HuH-7.5 (cell line): ENCODE measurements at regions not wholly inside any gene's neighbourhood (a gene's known extent, or its start where the extent isn't known, plus 50 kb on each side); places are given as distances from the start of the nearest gene placed in this dataset.
"Not testable (repeated sequence)": the region's sequence is repeated elsewhere in the genome, so short reads cannot be mapped to it uniquely, and the experiment has no call there.

Experiments
- DNase-seq: peaks from one replicate; pipeline ENCODE4 v3.0.0; 2011; ENCODE audit warnings: low spot score

GRCh38 chr4:82247629-82248028 lies 126.2 kb downstream of the HNRNPD start:
- no peak for DNase-seq

DNA sequence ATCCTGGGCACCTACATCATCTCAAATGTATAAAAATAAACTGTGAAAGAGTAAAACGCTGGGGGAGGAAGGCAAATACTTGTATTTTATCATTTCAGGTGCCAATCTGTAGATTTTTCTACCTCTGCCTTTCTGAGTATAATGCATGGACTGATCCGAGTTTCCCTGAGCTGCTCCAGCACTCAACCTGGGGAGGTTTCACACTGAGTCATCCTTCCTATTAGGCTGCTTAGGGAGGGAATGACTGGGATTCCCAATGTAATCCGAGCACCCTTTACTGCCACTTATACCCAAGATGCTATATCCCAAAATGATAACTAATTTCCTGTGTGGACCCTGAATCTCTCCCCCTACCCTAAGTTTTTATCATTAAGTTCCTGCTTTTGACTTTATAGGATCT lies 126.6 kb downstream of the HNRNPD start:
- DNase-seq = no peak

GRCh38 chr4:82241534-82241933 lies 132.3 kb downstream of the HNRNPD start:
- no peak for DNase-seq

DNA sequence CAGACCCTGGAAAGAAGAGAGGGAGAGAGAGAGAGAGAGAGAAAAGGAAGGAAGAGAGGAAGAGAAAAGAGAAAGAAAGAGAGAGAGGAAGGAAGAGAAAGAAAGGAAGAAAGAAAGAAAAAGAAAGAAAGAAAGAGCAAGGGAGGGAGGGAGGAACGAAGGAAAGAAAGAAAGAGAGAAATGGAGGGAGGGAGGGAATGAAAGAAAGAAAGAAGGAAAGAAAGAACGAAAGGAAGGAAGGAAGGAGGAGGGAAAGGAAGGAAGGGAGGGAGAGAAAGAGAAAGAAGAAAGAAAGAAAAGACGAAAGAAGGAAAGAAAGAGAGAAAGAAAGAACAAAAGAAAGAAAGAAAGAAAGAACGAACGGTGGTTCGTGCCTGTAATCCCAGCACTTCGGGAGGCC lies 133.4 kb downstream of the HNRNPD start:
- no peak for DNase-seq

DNA sequence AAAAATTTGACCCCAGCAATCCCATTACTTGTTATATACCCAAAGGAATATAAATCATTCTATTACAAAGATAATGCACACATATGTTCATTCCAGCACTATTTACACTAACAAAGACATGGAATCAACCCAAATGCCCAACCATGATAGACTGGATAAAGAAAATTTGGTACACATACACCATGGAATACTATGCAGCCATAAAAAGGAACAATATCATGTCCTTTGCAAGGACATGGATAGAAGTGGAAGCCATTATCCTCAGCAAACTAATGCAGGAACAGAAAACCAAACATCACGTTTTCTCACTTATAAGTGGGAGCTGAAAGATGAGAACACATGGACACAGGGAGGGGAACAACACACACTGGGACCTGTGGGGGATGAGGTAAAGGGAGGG lies 136.6 kb downstream of the HNRNPD start:
- not testable (repeated sequence) for DNase-seq

DNA sequence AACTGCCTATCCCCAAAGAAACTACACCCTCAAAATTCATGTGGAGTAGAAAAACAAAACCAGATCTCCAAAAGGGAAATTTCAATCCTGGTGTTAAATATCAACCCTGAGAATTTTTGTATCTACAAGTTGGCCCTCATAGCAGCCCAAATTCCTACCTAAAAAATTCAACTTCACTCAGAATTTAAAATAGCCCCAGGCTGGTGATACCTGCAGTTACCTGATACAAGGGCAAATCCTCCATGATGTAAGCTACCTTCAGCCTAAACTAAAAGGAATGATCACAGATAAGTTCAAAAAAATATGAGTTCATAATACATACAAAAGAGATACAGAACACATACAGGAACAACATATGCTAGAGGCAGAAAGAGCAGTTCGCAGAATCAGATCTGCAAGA lies 138.4 kb downstream of the HNRNPD start:
- DNase-seq = no peak

DNA sequence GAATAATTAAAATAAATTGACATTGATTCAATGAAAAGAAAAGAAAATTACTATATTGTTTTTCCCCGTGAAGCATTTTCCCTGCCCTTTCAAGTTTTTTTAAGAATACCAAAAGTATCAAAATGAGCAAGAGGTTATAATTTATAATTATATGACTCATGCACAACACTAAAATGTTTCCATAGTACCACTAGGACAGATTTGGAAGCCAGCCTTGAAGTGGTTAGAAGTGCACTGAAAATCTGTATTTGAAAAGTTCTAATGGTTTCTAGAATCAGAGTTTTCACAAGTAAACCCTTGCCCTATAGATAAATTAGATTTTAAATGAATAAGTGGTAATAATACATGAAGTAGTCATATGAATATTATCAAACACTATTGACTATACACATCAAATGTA lies 140.9 kb downstream of the HNRNPD start:
- DNase-seq = no peak

- DNase-seq = no peak
Observed at GRCh38 chr4:82231806-82232205, 142.0 kb downstream of the HNRNPD start.

DNA sequence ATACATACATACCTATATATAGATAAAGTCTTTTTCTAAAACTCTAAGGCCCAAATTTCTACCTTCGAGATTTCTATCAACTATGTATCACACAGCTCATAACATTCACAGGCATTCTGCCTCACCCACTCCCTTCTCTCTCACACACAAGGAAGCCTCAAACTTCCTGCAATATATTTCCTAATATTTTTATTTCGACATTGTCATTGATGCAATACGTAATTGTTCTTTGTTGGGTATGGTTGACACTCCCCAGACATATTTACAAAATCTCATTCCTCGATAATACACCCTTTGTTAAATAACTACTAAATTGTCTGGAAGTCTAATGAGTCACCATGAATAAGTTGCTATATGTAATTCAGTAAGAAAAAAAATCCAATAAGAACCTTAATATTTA lies 143.5 kb downstream of the HNRNPD start:
- no peak for DNase-seq

- DNase-seq = no peak
Observed at GRCh38 chr4:82225030-82225429, 148.8 kb downstream of the HNRNPD start.

DNA sequence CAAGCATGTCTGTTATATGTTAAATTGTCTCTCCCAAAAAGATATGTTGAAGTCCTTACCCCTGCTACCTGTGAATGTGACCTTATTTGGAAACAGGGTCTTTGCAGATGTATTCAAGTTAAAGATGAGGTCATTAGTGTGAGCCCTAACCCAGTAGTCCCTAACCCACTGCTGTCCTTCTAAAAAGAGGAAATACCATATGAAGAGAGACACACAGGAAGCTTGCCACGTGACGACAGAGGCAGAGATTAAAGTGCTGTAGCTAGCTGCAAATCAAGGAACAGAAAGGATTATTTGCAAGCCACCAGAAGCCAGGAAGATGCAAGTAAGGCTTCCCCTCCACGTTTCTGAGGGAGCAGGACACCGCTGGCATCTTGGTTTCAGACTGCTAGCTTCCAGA lies 150.1 kb downstream of the HNRNPD start:
- no peak for DNase-seq

DNA sequence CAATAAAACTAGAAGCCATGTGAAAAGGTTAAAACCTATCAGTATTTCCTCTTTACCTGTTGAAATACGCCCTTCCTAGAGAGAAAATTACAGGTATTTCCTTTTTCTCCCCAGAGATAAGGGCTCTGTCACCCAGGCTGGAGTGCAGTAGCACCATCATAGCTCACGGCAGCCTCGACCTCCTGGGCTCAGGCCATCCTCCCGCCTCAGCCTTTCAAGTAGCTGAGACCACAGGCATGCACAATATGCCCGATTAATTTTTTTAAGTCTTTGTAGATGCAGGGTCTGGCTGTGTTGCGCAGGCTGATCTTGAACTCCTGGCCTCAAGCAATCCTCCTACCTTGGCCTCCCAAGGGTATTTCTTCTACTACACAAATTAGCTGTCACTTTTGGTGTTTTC lies 154.4 kb downstream of the HNRNPD start:
- no peak for DNase-seq

DNA sequence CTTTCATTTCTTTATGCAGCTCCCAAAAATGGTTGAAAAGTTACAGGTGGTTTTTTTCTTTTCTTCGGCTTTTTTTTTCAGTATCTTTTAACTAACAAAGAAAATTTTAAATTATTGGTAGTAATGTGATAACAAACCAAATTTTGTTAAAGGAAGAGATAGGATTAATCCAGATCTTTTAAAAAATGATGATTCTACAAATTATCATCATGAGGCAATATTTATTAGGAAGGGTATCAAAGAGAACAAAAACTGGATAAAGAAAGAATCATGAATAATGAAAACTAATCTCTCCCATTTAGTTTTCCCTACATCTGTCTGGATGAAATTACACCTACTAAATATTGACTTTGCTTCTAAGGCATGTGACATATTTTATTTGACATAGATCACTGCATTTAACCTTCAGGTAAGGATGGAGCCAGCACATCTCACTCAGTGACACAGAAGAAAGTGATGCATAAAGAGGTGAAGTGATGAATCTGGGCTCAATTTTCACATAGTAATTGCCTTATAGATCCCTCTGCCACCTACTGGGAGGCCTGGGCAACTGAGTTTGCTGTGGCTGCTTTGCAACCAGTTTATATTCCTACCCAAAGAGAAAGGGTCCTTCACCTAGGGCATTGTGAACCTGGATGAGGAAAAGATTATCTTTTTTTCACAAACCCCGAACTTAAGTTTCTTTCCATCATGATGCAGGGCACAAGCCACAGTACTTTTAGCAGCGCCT lies 155.6 kb downstream of the HNRNPD start:
- DNase-seq = no peak

GRCh38 chr4:82216219-82216618 lies 157.6 kb downstream of the HNRNPD start:
- DNase-seq = no peak

DNA sequence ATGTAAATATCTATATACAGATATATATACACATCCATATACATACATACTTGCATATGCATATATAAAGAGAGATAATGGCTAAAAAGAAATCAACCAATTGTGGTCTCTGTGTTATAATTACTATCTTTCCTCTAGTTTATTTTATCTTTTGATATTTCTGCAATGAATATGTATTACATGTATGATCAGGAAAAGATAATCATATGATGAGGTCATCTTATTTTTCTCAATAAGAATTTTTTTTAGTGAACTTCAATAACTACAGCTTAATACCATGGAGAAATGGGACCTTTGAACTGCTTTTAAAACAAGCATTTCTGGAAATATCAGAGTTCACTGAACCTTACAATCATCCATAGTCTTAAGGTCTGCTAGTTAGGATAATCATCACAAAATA lies 158.0 kb downstream of the HNRNPD start:
- no peak for DNase-seq

GRCh38 chr4:82215039-82215438 lies 158.8 kb downstream of the HNRNPD start:
- DNase-seq = no peak

- DNase-seq = no peak
Observed at GRCh38 chr4:82213485-82214417, 160.0 kb downstream of the HNRNPD start.

GRCh38 chr4:82201805-82202641 lies 171.8 kb downstream of the HNRNPD start:
- DNase-seq = no peak

DNA sequence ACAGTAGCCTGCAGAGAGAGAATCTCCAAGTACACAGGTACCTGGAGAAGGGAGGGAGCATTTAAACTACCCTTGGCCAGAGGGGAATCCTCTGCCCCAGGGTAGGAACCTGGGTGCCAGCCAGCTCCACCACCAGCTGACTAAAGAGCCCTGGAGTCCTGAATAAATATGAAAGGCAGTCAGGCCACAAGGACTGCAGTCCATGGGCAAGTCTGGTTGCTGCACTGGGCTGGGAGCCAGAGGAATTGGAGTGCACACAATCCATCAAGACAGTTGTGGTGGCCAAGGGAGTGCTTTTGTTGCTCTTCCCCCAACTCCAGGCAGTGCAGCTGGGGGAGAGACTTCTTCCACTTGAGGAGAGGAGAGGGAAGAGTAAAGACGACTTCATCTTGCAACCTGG lies 172.5 kb downstream of the HNRNPD start:
- no peak for DNase-seq

DNA sequence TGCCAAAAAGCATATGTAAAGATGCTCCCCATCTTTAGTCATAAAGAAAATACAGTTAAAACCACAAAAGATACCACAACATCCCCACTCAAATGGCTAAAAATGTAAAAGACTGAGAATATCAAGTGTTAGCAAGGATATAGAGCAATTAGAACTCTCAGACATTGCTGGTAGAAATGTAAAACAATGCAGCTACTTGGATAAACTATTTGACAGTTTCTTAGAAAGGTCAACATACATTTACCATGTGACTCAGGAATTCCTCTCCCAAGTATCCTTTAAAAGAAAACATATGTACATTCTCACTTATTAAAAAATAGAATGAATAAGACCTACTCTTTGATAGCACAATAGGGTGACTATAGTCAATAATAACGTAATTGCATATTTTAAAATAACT lies 173.7 kb downstream of the HNRNPD start:
- DNase-seq = no peak

- no peak for DNase-seq
Observed at GRCh38 chr4:82194329-82194728, 179.5 kb downstream of the HNRNPD start.

DNA sequence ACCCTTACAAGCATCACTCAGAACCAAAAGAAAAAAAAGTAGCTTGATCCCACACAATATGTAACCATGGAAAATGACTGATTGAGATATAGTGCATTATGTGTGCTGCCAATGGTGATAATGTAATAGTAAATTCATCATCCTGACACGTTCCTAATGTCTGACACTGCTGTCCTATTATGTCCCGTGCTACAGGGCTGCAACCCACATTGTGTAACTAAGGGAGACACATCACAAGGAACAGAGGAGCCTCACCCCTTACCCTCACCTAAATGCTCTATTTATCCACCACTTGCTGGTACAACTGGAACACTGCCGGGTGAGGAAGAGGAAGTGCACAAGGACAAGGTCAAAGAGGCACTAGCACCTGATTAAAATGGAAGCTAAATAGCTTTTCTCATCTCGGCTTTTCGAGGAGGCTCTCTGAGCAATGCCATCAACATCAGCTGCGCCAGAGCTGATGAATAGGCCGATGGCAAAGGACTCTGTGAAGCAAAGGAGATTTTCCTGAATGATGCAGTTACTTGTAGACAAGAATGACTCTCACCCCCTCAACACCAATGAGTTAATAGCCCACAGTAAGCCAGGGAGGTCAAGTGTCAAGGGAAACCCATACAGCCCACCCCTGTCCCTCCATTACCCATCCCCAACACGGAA lies 181.6 kb downstream of the HNRNPD start:
- DNase-seq = no peak
